ENCODE measurements at regions not wholly inside any gene's neighbourhood (a gene's known extent, or its start where the extent isn't known, plus 50 kb on each side); places are given as distances from the start of the nearest gene placed in this dataset.

DNA sequence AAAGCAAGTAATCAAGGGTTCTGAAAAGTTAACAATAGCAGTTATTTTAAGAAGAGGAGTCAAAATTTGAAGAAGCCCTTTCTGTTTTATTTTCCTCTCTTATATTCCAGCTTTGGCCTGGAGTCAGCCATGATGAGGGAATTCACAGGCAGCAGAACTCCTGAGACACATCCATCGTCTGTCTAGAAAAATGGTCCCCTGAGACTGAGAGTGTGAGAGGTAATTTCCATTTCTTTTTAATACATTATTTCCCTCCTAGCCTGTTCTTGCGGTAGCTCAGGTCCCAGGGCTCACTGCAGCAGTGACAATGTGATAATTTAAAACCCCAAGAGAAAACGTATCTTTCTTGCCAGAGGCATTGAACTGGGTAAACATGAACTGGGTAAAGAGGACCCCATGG, 296.0 kb downstream of the SMOC2 start:
- no peak for DNase-seq

GRCh38 chr6:168736039-168736438, 295.1 kb downstream of the SMOC2 start:
- no peak for DNase-seq

DNA sequence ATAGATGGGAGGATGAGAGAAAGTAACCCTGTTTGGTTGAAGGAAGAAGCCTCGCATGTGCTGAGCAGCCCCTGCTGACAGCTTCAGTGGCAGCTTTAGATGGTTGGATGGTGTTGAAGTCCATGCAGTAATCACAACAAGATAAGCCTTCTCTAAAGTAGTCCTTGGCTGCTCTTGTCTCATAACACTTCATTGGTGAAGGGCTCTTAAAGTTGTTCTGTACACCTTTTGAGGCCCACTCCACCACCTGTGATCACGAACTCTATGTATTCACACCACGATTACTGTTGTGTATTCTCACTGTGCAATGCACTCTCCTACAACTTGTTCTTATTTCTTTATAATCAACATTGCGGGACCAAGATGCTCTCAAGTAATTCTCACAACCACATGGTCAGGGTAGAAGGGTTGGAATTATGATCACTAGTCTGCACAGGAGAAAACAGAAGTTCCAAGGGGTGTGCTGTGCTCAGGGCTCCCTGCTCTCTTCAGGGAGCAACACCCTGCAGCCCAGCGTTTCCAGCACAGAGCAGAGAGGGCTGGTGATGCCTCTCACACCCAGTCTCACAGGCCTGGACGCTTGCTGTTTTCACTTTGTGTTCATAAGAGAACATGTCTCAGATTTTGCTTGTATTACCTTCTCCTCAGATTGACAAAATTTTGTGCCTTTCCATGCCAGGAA, 294.4 kb downstream of the SMOC2 start:
- DNase-seq = no peak

GRCh38 chr6:168734523-168734922, 293.5 kb downstream of the SMOC2 start:
- no peak for DNase-seq

GRCh38 chr6:168732676-168733075, 291.7 kb downstream of the SMOC2 start:
- DNase-seq = no peak

GRCh38 chr6:168730931-168731716, 290.1 kb downstream of the SMOC2 start:
- no peak for DNase-seq

DNA sequence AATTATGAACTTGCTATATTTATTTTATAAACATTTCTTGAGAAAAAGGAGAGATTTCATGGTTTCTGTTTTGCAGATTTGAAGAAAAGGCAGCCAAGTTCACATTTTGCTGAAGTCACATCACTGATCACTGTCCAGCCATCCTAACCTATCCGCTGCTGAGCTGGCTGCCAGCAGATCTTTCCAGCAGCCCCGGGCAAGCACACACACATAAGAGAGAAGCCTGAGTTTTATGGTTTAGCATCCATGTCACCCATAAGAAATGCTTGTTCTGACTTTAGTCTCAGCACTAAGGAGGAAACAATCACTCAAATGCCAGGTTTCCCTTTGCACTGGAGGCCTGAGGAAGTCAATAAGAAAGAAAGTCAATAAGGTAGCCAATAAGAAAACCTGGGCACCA, 287.1 kb downstream of the SMOC2 start:
- DNase-seq = no peak

GRCh38 chr6:168726312-168726856, 285.4 kb downstream of the SMOC2 start:
- DNase-seq = no peak

DNA sequence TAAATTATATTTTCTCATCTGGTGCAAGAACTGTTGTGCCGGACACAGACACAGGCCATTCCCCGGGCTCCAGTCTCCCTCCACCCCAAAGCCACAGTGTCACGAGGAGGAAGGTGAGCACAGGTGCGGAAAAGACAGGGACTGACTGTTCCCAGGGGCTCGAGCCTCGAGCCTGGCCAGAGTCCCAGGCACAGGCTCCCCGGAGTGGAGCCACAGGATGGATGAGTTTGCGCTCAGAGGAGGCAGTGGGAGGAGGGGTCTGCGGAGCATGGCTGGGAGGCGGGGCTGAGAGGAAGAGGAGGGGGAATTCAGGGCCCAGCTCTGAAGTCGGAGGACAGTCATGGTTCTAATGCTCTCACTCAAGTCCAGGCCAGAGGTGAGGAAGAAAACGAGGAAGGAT, 284.8 kb downstream of the SMOC2 start:
- no peak for DNase-seq

DNA sequence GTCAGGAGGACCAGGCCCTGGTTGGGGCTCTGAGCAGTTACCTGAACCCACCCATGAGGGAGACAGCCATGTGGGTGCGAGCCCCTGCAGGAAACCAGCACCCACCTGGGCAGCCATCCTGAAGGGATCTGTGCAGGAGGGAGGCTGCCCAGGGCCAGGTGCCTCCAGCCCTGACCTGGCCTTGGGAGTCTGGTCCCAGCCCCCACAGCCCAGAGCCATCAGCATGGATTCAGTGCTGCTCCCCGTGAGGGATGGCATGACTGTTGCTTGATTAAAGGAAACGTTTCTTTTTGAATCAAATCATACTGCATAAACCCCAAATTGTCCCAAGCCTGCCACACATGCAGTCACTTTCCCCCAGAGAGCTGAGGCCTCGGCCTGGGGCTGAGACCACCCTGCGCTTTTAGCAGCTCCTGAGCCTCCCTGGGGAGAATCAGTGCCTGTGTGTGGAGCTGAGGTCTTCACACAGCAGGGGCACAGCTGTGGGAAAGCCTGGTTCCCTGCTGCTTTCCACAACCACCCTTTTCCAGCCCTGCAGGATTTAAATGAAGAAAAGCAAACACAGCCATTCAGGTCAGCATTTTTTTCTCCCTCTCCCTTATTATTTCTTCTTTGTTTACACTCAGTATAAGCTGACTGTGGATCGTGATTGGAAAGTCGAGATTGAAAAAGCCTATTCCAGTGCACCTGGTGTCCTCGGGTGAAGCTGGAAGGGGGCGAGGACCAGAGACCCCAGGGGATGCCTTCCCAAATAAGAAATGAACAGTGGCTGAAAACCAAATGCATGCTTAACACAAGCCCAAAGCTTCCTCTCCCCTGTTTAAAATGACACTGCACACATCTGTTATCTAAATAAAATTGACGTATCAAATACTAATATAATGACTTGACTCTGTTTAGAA, 283.9 kb downstream of the SMOC2 start:
- DNase-seq = no peak

GRCh38 chr6:168724033-168724432, 283.0 kb downstream of the SMOC2 start:
- DNase-seq = no peak

- no peak for DNase-seq
These were observed 281.4 kb downstream of the SMOC2 start for GRCh38 chr6:168722397-168722796.

- no peak for DNase-seq
These were observed 280.6 kb downstream of the SMOC2 start for GRCh38 chr6:168721571-168721970.

- DNase-seq = no peak
These were observed 278.9 kb downstream of the SMOC2 start for GRCh38 chr6:168719901-168720300.

DNA sequence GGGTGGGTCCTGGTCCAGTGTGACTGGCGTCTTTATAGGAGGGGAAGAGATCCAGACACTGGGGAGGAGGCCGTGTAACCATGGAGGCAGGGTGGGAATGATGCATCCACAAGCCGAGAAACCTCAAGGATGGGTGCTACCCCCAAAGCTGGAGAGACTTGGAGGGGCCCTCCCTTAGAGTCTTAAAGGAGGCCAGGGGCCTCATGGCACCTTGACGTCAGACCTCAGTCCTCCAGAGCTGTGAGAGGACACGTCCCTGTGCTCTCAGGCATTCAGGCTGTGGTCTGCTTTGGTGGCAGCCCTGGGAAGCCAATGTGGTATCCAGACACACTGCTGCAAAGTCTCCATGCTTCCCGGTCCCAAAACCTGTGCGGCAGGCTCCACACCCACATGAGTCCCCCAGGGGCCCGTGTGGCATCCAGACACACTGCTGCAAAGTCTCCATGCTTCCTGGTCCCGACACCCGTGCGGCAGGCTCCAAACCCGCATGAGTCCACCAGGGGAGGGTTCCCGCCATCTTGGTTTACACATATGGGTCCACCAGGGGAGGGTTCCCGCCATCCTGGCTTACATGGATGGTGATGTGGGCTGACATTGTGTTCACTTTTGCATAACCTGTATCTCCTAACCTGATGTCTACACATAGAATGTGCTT, 278.0 kb downstream of the SMOC2 start:
- no peak for DNase-seq

All from NCI-H774 (cell line).